ENCODE measurements at regions not wholly inside any gene's neighbourhood (a gene's known extent, or its start where the extent isn't known, plus 50 kb on each side); places are given as distances from the start of the nearest gene placed in this dataset.
"Not testable (repeated sequence)": the region's sequence is repeated elsewhere in the genome, so short reads cannot be mapped to it uniquely, and the experiment has no call there.

GRCh38 chr21:15212206-15212605 lies 147.4 kb upstream of the NRIP1 start:
- Histone ChIP-seq H2AFZ (ENCODE audit: insufficient read depth, low read length, poor library complexity) (no peak overlapping the region), H3K9me3 (ENCODE audit: insufficient read depth, low read depth, low read length) (no peaks in the 10 kb centered on the region), H4K8ac (ENCODE audit: low read depth, low read length) (no peak overlapping the region), H3K4me3 (ENCODE audit: low read depth, low read length) (no peak overlapping the region), H3K4ac (ENCODE audit: low read depth, low read length) (no peak overlapping the region), H2BK120ac (ENCODE audit: insufficient read depth, low read length, poor library complexity) (no peak overlapping the region), H3K79me2 (ENCODE audit: control insufficient read depth, insufficient read depth, low read length, poor library complexity) (no peaks in the 10 kb centered on the region), H2BK12ac (ENCODE audit: low read length) (no peak overlapping the region), H3K14ac (ENCODE audit: low read length) (no peak overlapping the region), H2BK5ac (ENCODE audit: low read depth, low read length, poor library complexity) (no peak overlapping the region), H4K91ac (ENCODE audit: low read depth, low read length) (no peak overlapping the region), H4K12ac (ENCODE audit: low read depth, low read length) (no peak overlapping the region), H3K27ac (ENCODE audit: low read depth, low read length) (no peak overlapping the region), H2AK5ac (ENCODE audit: low read length) (no peak overlapping the region), H3K4me2 (ENCODE audit: low read length) (no peak overlapping the region), H3K27me3 (ENCODE audit: insufficient read depth, low read length) (no peaks in the 10 kb centered on the region), H3K23ac (ENCODE audit: low read length) (no peak overlapping the region), H3K79me1 (ENCODE audit: low read length) (peaks cover 11% of the 10 kb centered on the region), H3K18ac (ENCODE audit: low read length) (no peak overlapping the region), H3K4me1 (ENCODE audit: control insufficient read depth in 1 of 2, insufficient read depth in 2 of 2, low read length in 2 of 2) (peaks cover 8 to 13% of the 10 kb centered on the region in 2 experiments), H3K9ac (ENCODE audit: low read length) (no peak overlapping the region), H3K36me3 (ENCODE audit: control insufficient read depth in 1 of 2, insufficient read depth in 2 of 2, low read length in 2 of 2) (no peaks in the 10 kb centered on the region)
- WGBS (ENCODE audit: extremely low coverage, insufficient coverage, insufficient read length) = no CpG with 5 or more reads among the region's 2 CpGs
- DNase-seq = no peak

- not testable (repeated sequence) for H3K18ac ChIP-seq (ENCODE audit: low read length); H3K9me3 ChIP-seq (ENCODE audit: insufficient read depth, low read depth, low read length); H3K4ac ChIP-seq (ENCODE audit: low read depth, low read length); H4K12ac ChIP-seq (ENCODE audit: low read depth, low read length); H3K4me2 ChIP-seq (ENCODE audit: low read length); H2BK5ac ChIP-seq (ENCODE audit: low read depth, low read length, poor library complexity); H3K23ac ChIP-seq (ENCODE audit: low read length); H3K27me3 ChIP-seq (ENCODE audit: insufficient read depth, low read length); H2AFZ ChIP-seq (ENCODE audit: insufficient read depth, low read length, poor library complexity); H3K36me3 ChIP-seq (ENCODE audit: control insufficient read depth in 1 of 2, insufficient read depth in 2 of 2, low read length in 2 of 2); DNase-seq; H3K27ac ChIP-seq (ENCODE audit: low read depth, low read length); H3K9ac ChIP-seq (ENCODE audit: low read length); H2AK5ac ChIP-seq (ENCODE audit: low read length); H2BK12ac ChIP-seq (ENCODE audit: low read length); H2BK120ac ChIP-seq (ENCODE audit: insufficient read depth, low read length, poor library complexity); H3K4me1 ChIP-seq (ENCODE audit: control insufficient read depth in 1 of 2, insufficient read depth in 2 of 2, low read length in 2 of 2); H3K4me3 ChIP-seq (ENCODE audit: low read depth, low read length); H3K79me1 ChIP-seq (ENCODE audit: low read length); H4K91ac ChIP-seq (ENCODE audit: low read depth, low read length); H3K14ac ChIP-seq (ENCODE audit: low read length); H3K79me2 ChIP-seq (ENCODE audit: control insufficient read depth, insufficient read depth, low read length, poor library complexity); H4K8ac ChIP-seq (ENCODE audit: low read depth, low read length)
- WGBS (ENCODE audit: extremely low coverage, insufficient coverage, insufficient read length) = no CpG with 5 or more reads among the region's 23 CpGs
Observed at GRCh38 chr21:15218476-15218875, 153.7 kb upstream of the NRIP1 start.

- H2BK5ac ChIP-seq (ENCODE audit: low read depth, low read length, poor library complexity) = no peak overlapping the region
- H3K23ac ChIP-seq (ENCODE audit: low read length) = no peak overlapping the region
- no peaks in the 10 kb centered on the region for H3K79me2 ChIP-seq (ENCODE audit: control insufficient read depth, insufficient read depth, low read length, poor library complexity)
- H3K4me3 ChIP-seq (ENCODE audit: low read depth, low read length) = no peak overlapping the region
- H3K14ac ChIP-seq (ENCODE audit: low read length) = no peak overlapping the region
- H3K9ac ChIP-seq (ENCODE audit: low read length) = no peak overlapping the region
- no CpG with 5 or more reads among the region's 5 CpGs for WGBS (ENCODE audit: extremely low coverage, insufficient coverage, insufficient read length)
- H3K4ac ChIP-seq (ENCODE audit: low read depth, low read length) = no peak overlapping the region
- no peak overlapping the region for H3K27ac ChIP-seq (ENCODE audit: low read depth, low read length)
- no peak overlapping the region for H4K91ac ChIP-seq (ENCODE audit: low read depth, low read length)
- no peak overlapping the region for H2BK12ac ChIP-seq (ENCODE audit: low read length)
- no peaks in the 10 kb centered on the region for H3K27me3 ChIP-seq (ENCODE audit: insufficient read depth, low read length)
- no peaks in the 10 kb centered on the region for H3K9me3 ChIP-seq (ENCODE audit: insufficient read depth, low read depth, low read length)
- H2AFZ ChIP-seq (ENCODE audit: insufficient read depth, low read length, poor library complexity) = no peak overlapping the region
- H4K12ac ChIP-seq (ENCODE audit: low read depth, low read length) = no peak overlapping the region
- no peak overlapping the region for H3K18ac ChIP-seq (ENCODE audit: low read length)
- no peak overlapping the region for H2AK5ac ChIP-seq (ENCODE audit: low read length)
- H3K79me1 ChIP-seq (ENCODE audit: low read length) = no peaks in the 10 kb centered on the region
- no peak overlapping the region for H3K4me2 ChIP-seq (ENCODE audit: low read length)
- no peak for DNase-seq
- H2BK120ac ChIP-seq (ENCODE audit: insufficient read depth, low read length, poor library complexity) = no peak overlapping the region
- H3K4me1 ChIP-seq (ENCODE audit: control insufficient read depth in 1 of 2, insufficient read depth in 2 of 2, low read length in 2 of 2) = peaks cover 0 to 3% of the 10 kb centered on the region in 2 experiments
- H4K8ac ChIP-seq (ENCODE audit: low read depth, low read length) = no peak overlapping the region
- H3K36me3 ChIP-seq (ENCODE audit: control insufficient read depth in 1 of 2, insufficient read depth in 2 of 2, low read length in 2 of 2) = no peaks in the 10 kb centered on the region
Observed at GRCh38 chr21:15219039-15219438, 154.2 kb upstream of the NRIP1 start.

- Histone ChIP-seq H3K79me1 (ENCODE audit: low read length) (no peaks in the 10 kb centered on the region), H3K18ac (ENCODE audit: low read length) (no peak overlapping the region), H3K27ac (ENCODE audit: low read depth, low read length) (no peak overlapping the region), H2BK12ac (ENCODE audit: low read length) (no peak overlapping the region), H3K36me3 (ENCODE audit: control insufficient read depth in 1 of 2, insufficient read depth in 2 of 2, low read length in 2 of 2) (no peaks in the 10 kb centered on the region), H4K91ac (ENCODE audit: low read depth, low read length) (no peak overlapping the region), H3K9ac (ENCODE audit: low read length) (no peak overlapping the region), H3K4me2 (ENCODE audit: low read length) (no peak overlapping the region), H3K9me3 (ENCODE audit: insufficient read depth, low read depth, low read length) (no peaks in the 10 kb centered on the region), H3K14ac (ENCODE audit: low read length) (no peak overlapping the region), H3K4me3 (ENCODE audit: low read depth, low read length) (no peak overlapping the region), H4K12ac (ENCODE audit: low read depth, low read length) (no peak overlapping the region), H3K4ac (ENCODE audit: low read depth, low read length) (no peak overlapping the region), H2BK120ac (ENCODE audit: insufficient read depth, low read length, poor library complexity) (no peak overlapping the region), H3K27me3 (ENCODE audit: insufficient read depth, low read length) (no peaks in the 10 kb centered on the region), H3K79me2 (ENCODE audit: control insufficient read depth, insufficient read depth, low read length, poor library complexity) (no peaks in the 10 kb centered on the region), H2AFZ (ENCODE audit: insufficient read depth, low read length, poor library complexity) (no peak overlapping the region), H3K4me1 (ENCODE audit: control insufficient read depth in 1 of 2, insufficient read depth in 2 of 2, low read length in 2 of 2) (peaks cover 0 to 3% of the 10 kb centered on the region in 2 experiments), H2BK5ac (ENCODE audit: low read depth, low read length, poor library complexity) (no peak overlapping the region), H3K23ac (ENCODE audit: low read length) (no peak overlapping the region), H4K8ac (ENCODE audit: low read depth, low read length) (no peak overlapping the region), H2AK5ac (ENCODE audit: low read length) (no peak overlapping the region)
- no peak for DNase-seq
- no CpG with 5 or more reads among the region's 6 CpGs for WGBS (ENCODE audit: extremely low coverage, insufficient coverage, insufficient read length)
Observed at GRCh38 chr21:15219894-15220293, 155.1 kb upstream of the NRIP1 start.

Data from trophoblast cell (in vitro differentiated cells and primary cell).